ENCODE measurements at regions not wholly inside any gene's neighbourhood (a gene's known extent, or its start where the extent isn't known, plus 50 kb on each side); places are given as distances from the start of the nearest gene placed in this dataset.

GRCh38 chr7:42625421-42625820 lies 286.4 kb downstream of the C7orf25 start:
- FAIRE-seq (no peak), DNase-seq (ENCODE audit: low spot score in 2 of 2) (no peak)

- no peak for DNase-seq (ENCODE audit: low spot score in 2 of 2)
- no peak for FAIRE-seq
Observed at GRCh38 chr7:42624471-42624870, 287.4 kb downstream of the C7orf25 start.

DNA sequence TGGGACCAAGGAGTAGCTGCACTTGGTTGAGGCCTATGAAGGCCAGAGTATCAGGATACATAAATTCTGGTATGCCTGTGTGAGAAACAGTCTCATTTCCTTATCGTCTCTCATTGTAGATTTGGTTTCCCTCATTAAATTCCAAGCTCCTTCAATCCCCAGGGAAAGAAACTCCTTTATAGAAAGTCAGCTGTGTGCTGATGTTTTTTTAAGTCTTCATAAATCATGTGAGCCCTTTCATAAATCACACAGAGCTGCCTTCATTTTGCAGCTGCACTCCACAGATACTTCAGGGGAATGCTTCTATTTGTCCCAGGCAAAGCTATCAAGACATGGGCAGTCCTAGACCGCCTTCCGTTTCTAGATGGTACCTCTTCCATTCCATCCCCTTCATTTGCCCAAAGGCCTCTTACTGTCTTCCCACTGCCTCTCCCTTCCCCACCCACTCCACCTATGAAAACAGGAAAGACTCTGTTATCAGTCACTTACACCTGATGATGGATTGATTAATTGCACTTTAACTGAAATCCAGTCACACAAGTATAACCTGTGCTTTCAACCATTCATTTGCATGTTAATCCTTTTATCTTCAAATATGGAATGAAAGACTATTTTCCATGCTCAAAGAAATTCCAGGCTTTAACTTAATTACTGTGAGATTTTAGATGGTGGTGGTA lies 290.2 kb downstream of the C7orf25 start:
- DNase-seq (ENCODE audit: low spot score in 2 of 2) (no peak), FAIRE-seq (no peak)

DNA sequence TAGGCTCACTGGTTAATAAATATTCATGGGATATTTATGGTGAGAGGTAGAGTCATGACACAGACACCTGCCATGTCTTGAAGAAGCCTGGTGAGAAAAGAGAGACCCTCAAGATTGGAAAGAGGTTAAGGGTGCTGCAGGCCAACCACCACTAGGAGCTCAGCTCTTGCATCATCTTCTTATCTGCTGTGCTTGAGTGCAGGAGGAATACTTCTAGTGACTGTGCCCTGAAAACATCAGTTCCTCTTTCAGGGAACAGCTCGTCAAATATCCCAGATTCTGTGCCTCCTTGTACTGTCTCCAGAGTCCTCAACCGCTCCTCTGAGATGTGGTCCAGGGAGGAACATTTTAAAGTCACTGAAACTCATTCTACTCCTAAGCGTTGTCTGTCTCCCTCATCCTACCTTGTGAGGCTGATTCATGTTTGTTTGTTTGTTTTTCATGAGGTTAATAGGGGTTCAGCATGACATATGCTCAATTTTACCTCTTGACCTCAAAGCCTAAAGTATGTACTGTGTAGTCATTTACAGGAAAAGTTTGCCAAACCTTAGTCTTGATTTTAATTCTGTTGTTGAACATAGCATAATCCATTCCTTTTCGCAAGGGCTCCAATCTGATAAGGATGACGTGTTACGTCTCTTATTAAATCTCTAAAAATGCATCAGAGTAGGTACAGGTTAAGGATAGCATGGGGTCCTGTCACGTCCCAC lies 293.1 kb downstream of the C7orf25 start:
- FAIRE-seq, result no peak

DNA sequence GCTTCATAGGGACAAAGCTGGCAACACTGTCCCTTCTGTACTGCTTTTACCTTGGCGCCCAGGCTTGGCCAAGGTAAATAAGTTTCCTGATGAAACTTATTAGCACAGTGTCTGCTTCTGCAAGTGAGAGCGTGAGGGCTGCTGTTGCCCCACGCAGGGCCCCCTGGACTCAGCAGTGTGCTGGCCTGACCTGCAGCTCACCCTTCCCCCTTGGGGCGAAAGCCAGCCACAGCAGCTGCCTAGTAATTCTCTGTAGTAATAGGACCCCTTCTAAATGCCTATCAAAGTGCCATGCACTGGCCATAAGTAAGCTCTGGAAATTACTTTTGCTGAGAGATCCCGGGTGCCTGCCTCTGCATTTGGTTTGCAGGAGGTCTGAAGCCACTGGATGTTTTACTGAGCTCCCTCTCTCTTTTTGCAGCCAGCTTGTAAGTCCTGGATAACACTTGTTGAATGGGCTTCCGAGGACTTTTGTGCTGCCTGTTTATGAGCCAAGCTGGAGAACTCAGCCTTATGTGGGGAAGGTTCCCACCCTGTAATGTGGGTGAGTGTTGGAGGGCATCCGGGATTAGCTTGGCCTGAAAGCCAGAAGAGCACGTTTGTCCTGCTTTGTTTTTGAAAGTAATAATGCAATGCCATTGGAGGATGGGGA lies 293.9 kb downstream of the C7orf25 start:
- no peak for FAIRE-seq
- no peak for DNase-seq (ENCODE audit: low spot score in 2 of 2)

More for the DNA sequence above, 293.1 kb downstream of the C7orf25 start:
- no peak for DNase-seq (ENCODE audit: low spot score in 2 of 2)

GRCh38 chr7:42617071-42617765 lies 294.7 kb downstream of the C7orf25 start:
- DNase-seq (ENCODE audit: low spot score in 2 of 2) (no peak), FAIRE-seq (no peak)

DNA sequence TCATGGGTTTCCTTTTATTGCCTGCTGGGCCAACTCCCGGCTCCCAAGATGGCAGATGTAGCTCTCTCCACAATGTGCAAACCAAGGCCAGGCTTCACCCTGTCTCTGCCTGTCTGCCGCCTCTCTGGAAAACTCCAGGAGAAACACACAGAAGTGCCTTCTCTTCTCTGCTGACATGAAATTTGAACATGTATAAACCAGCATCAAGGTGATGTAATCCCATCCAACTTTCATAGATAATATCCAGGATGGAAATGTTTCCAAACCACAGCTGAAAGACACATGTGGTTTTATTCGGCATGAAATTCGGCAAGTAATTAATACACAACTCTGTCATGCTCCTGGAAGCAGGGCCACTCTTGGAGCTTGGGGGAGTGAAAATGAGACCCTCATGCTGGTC lies 297.2 kb downstream of the C7orf25 start:
- no peak for DNase-seq (ENCODE audit: low spot score in 2 of 2)
- no peak for FAIRE-seq

GRCh38 chr7:42611961-42612360 lies 299.9 kb downstream of the C7orf25 start:
- no peak for FAIRE-seq
- no peak for DNase-seq (ENCODE audit: low spot score in 2 of 2)

GRCh38 chr7:42611289-42611928 lies 300.5 kb downstream of the C7orf25 start:
- no peak for FAIRE-seq

DNA sequence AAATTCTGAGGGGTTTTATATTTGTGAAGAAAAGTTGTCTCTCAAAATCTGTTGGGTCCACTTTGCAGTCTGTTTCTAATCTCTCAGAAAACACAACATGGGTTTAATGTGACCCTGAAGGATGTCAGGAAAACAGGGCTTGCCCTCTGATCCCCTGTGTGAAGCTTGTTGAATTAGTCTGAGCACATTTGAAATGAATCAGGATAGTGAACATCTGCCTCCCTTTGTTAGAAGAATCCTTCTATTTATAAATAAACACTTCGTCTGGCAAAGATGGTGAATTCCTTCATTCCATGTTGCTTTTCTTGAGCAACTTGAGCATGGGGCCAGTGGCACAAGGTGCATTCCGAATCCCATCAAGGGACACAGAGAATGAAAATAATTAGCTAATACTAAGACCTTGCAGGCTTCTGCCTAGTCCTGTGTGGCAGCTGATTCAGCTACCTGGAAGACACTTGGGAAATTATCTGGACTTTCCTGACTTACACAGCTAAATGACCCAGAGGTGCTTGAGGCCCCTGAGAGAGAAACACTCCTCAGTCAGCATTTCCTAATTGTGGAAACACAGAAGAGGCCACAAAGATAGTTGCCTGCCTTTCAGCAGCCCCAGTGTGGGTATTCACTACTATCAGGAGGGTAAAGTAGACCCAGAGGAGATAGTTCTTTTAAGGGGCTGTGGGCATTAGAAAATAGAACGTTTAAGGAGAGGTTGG lies 305.5 kb downstream of the C7orf25 start:
- DNase-seq (ENCODE audit: low spot score in 2 of 2), result no peak
- FAIRE-seq, result no peak

More at GRCh38 chr7:42611289-42611928, 300.5 kb downstream of the C7orf25 start:
- DNase-seq (ENCODE audit: low spot score in 2 of 2), result no peak

- FAIRE-seq (no peak), DNase-seq (ENCODE audit: low spot score in 2 of 2) (no peak)
Observed at GRCh38 chr7:42605406-42606192, 306.3 kb downstream of the C7orf25 start.

GRCh38 chr7:42603496-42603895 lies 308.4 kb downstream of the C7orf25 start:
- FAIRE-seq (no peak), DNase-seq (ENCODE audit: low spot score in 2 of 2) (no peak)

DNA sequence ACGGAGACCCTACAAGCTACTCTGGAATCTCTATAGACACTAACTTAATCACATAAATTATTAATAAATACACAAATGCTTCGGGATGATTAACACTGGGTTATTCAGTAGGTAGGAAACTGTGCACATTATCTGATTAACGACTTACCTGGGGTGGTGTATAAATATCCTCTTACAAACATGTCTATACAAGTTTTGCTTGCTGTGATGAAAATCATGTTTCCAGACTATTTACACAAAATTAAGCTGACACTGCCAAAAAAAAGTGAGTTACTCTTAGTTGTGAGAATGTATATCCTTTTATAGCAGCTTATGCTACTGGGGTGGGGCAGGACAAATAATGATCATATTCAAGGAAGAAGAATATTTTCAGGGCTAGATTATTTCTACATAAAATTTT lies 314.6 kb downstream of the C7orf25 start:
- FAIRE-seq, result no peak
- no peak for DNase-seq (ENCODE audit: low spot score in 2 of 2)

GRCh38 chr7:42596737-42597136 lies 315.1 kb downstream of the C7orf25 start:
- DNase-seq (ENCODE audit: low spot score in 2 of 2) (no peak), FAIRE-seq (no peak)

DNA sequence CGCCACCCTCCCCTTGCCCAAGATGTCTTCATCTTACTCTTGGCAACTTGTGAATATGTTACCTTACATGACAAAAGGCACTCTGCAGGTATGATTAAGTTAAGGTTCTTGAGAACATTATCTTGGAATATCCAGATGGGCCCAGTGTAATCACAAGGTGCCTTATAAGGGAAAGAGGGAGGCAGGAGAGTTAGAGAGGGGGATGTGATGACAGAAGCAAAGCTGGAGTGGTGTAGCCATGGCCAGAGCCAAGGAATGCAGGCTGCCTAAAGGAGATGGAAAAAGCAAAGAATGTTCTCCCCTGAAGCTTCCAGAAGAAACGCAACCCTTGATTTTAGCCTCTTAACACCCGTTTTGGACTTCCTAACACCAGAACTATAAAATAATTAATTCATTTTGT lies 318.0 kb downstream of the C7orf25 start:
- no peak for DNase-seq (ENCODE audit: low spot score in 2 of 2)
- no peak for FAIRE-seq

- no peak for DNase-seq (ENCODE audit: low spot score in 2 of 2)
- no peak for FAIRE-seq
Observed at GRCh38 chr7:42590771-42591310, 321.0 kb downstream of the C7orf25 start.

DNA sequence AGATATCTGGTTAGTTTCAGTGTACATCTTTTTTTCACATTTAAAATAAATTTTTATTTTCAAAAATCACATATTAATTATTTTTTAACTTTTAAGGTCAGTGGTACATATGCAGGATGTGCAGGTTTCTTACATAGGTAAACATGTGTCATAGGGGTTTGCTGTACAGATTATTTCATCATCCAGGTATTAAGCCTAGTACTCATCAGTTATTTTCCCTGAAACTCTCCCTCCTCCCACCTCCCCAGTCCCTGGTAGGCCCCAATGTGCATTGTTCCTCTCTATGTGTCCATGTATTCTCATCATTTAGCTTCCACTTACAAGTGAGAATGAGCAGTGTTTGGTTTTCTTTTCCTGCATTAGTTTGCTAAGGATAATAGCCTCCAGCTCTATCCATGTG lies 323.0 kb downstream of the C7orf25 start:
- FAIRE-seq, result no peak
- DNase-seq (ENCODE audit: low spot score in 2 of 2), result no peak

- DNase-seq (ENCODE audit: low spot score in 2 of 2), result no peak
- FAIRE-seq, result no peak
Observed at GRCh38 chr7:42587806-42588205, 324.1 kb downstream of the C7orf25 start.

DNA sequence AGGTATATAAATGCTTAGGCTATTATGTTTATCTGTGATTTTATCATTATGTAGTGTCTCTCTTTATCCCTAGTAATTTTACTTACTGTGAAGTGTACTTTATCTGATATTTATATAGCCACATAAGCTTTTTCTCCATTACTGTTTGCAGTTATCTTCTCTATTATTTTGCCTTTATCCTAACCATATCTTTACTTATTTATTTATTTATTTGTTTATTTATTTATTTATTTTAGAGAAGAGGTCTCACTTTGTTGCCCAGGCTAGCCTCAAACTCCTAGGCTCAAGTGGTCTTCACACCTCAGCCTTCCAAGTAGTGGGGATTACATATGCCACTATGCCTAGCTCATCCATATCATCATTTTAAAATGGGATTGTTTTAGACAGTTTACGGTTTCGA lies 331.8 kb downstream of the C7orf25 start:
- DNase-seq (ENCODE audit: low spot score in 2 of 2) (no peak), FAIRE-seq (no peak)

Measured in frontal cortex (tissue), 3 donors.